Fibroblast of lung (primary cell): ENCODE measurements at regions not wholly inside any gene's neighbourhood (a gene's known extent, or its start where the extent isn't known, plus 50 kb on each side); places are given as distances from the start of the nearest gene placed in this dataset.

Experiments used
- CTCF ChIP-seq, 2 donors: IDR thresholded peaks in 1 of 2; conservative IDR thresholded peaks in 1 of 2; 1 replicate in 1 of 2; 2 replicates in 1 of 2; pipeline ENCODE4 v1.5.1; 2011 to 2012; ENCODE audit warnings: low read length in 2 of 2, control low read depth in 1 of 2, inconsistent platforms in 1 of 2, low read depth in 1 of 2, mild to moderate bottlenecking in 1 of 2
- EZH2 ChIP-seq: IDR thresholded peaks from 2 replicates; pipeline ENCODE4 v1.5.1; 2012; ENCODE audit warnings: low read length, control low read depth, mild to moderate bottlenecking; ENCODE audit errors: missing control alignments

DNA sequence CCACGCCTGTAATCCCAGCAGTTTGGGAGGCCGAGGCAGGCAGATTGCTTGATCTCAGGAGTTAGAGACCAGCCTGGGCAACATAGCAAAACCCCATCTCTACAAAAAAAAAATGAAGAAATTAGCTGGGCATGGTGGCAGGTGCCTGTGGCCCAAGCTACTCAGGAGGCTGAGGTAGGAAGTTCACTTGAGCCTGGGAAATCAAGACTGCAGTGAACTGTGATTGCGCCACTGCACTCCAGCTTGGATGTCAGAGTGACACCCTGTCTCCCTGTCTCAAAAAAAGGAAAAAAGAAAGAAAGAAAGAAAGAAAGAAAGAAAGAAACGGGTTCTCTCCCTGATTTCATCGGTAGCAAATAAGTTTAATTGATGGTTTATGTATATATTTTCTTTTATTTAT, 64.6 kb upstream of the ESX1 start:
- TF ChIP-seq CTCF (conservative IDR thresholded peaks at IDR 0.05 in 1 of 2, IDR thresholded peaks at IDR 0.05 in 1 of 2; ENCODE audit: low read depth in 1 of 2, low read length in 2 of 2) (no peak), EZH2 (no peak)
